ENCODE measurements at regions not wholly inside any gene's neighbourhood (a gene's known extent, or its start where the extent isn't known, plus 50 kb on each side); places are given as distances from the start of the nearest gene placed in this dataset.

DNA sequence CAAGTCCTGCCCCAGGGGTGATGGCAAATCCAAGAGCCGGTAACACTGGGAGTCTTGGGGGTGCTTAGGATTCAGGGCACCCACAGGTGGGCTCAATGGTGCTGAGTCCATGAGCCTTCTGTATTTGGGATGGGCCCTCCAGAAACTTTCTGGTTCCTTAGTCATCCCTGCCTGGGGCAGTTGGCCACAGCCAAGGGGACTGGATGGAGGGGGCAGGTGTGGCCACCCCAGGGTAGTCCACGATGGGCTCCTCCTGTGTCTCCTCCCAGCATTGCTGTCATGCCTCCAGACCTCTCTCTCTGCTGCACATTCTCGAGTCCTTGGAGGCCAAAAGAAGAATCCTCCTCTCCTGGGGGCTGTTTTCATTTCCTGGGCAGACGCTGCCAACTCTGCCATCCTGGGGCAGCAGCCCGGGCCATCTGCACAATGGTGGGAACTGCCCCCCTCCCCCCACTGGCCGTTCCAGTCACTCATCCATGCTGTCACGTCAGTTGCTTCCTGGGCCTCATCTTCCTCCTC, 158.0 kb upstream of the TWIST2 start:
- Histone ChIP-seq H3K27ac (no peak overlapping the region), H3K4me1 (peaks cover 5 to 14% (median 6%) of the 10 kb centered on the region in 3 donors), H3K4me3 (no peak overlapping the region), H3K36me3 (no peaks in the 10 kb centered on the region), H3K27me3 (no peaks in the 10 kb centered on the region), H3K9me3 (no peaks in the 10 kb centered on the region)
- intact Hi-C loops (cut with DNase I), result no loop called here
- WGBS, 2 donors, result 100% methylated on average over 1 to 3 of the region's 7 CpGs
- TF ChIP-seq POLR2A (IDR thresholded peaks at IDR 0.05), result no peak
- TF ChIP-seq, protein P1, sequence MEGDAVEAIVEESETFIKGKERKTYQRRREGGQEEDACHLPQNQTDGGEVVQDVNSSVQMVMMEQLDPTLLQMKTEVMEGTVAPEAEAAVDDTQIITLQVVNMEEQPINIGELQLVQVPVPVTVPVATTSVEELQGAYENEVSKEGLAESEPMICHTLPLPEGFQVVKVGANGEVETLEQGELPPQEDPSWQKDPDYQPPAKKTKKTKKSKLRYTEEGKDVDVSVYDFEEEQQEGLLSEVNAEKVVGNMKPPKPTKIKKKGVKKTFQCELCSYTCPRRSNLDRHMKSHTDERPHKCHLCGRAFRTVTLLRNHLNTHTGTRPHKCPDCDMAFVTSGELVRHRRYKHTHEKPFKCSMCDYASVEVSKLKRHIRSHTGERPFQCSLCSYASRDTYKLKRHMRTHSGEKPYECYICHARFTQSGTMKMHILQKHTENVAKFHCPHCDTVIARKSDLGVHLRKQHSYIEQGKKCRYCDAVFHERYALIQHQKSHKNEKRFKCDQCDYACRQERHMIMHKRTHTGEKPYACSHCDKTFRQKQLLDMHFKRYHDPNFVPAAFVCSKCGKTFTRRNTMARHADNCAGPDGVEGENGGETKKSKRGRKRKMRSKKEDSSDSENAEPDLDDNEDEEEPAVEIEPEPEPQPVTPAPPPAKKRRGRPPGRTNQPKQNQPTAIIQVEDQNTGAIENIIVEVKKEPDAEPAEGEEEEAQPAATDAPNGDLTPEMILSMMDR (IDR thresholded peaks at IDR 0.05), result no peak
- DNase-seq, result no peak

- Histone ChIP-seq H3K4me3 (no peak overlapping the region), H3K27me3 (no peaks in the 10 kb centered on the region), H3K9me3 (no peaks in the 10 kb centered on the region), H3K36me3 (no peaks in the 10 kb centered on the region), H3K4me1 (peaks cover under 1 to 14% (median under 1%) of the 10 kb centered on the region in 3 donors), H3K27ac (no peak overlapping the region)
- intact Hi-C loops (cut with DNase I), result no loop called here
- WGBS, 2 donors, result 60 to 80% methylated on average over 2 to 9 of the region's 11 CpGs
- no peak for DNase-seq
- no peak for TF ChIP-seq POLR2A (IDR thresholded peaks at IDR 0.05)
- TF ChIP-seq, protein P1 (IDR thresholded peaks at IDR 0.05), result no peak
These were observed 157.4 kb upstream of the TWIST2 start for GRCh38 chr2:238690511-238690910.

GRCh38 chr2:238691596-238692491, 156.0 kb upstream of the TWIST2 start:
- no peak for TF ChIP-seq POLR2A (IDR thresholded peaks at IDR 0.05)
- TF ChIP-seq, protein P1 (IDR thresholded peaks at IDR 0.05), result no peak
- Histone ChIP-seq H3K4me3 (no peak overlapping the region), H3K36me3 (no peaks in the 10 kb centered on the region), H3K9me3 (no peaks in the 10 kb centered on the region), H3K27me3 (no peaks in the 10 kb centered on the region), H3K4me1 (peaks cover 0 to 15% (median 0%) of the 10 kb centered on the region in 3 donors), H3K27ac (no peak overlapping the region)
- WGBS, 2 donors, result 78 to 82% methylated on average over 6 to 10 of the region's 16 CpGs
- no peak for DNase-seq
- intact Hi-C loops (cut with DNase I), result no loop called here

DNA sequence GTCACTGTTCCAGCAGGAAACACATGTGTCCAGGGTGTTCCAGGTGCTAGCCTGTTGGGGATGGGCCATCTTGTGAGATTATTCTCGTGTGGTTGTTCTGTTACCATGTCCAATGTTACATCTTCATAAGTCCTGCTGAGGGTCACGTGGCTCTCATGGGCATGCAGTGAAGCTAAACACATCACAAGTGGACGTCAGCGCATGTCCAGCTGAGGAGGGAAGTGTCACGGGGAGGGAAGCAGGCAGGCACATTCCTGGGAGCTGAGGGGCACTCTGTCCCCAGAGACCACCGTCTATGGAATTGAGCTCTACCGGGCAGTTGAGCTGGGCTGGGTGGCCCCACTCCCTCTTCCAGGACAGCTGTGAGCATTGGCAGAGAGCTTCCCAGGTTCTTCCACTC, 155.3 kb upstream of the TWIST2 start:
- no peak overlapping the region for H3K4me3 ChIP-seq
- H3K36me3 ChIP-seq, result no peaks in the 10 kb centered on the region
- TF ChIP-seq POLR2A (IDR thresholded peaks at IDR 0.05), result no peak
- TF ChIP-seq, protein P1 (IDR thresholded peaks at IDR 0.05), result no peak
- 82 to 94% methylated on average over 3 to 6 of the region's 7 CpGs for WGBS, 2 donors
- H3K27ac ChIP-seq, result no peak overlapping the region
- intact Hi-C loops (cut with DNase I), result no loop called here
- no peak for DNase-seq
- H3K4me1 ChIP-seq, result peaks cover 0 to 15% (median 0%) of the 10 kb centered on the region in 3 donors
- no peaks in the 10 kb centered on the region for H3K9me3 ChIP-seq
- no peaks in the 10 kb centered on the region for H3K27me3 ChIP-seq

- Histone ChIP-seq H3K36me3 (no peaks in the 10 kb centered on the region), H3K27me3 (no peaks in the 10 kb centered on the region), H3K27ac (no peak overlapping the region), H3K4me3 (no peak overlapping the region), H3K9me3 (no peaks in the 10 kb centered on the region), H3K4me1 (peaks cover 0 to 15% (median 0%) of the 10 kb centered on the region in 3 donors)
- WGBS, 2 donors, result 75 to 80% methylated on average over 8 to 9 of the region's 13 CpGs
- intact Hi-C loops (cut with DNase I), result no loop called here
- TF ChIP-seq, protein P1 (IDR thresholded peaks at IDR 0.05), result no peak
- no peak for TF ChIP-seq POLR2A (IDR thresholded peaks at IDR 0.05)
- DNase-seq, result no peak
These were observed 154.4 kb upstream of the TWIST2 start for GRCh38 chr2:238693337-238694093.
